ENCODE measurements at regions not wholly inside any gene's neighbourhood (a gene's known extent, or its start where the extent isn't known, plus 50 kb on each side); places are given as distances from the start of the nearest gene placed in this dataset.

GRCh38 chr6:143619824-143620401, 57.9 kb upstream of the PHACTR2 start:
- POLR2A ChIA-PET (ENCODE audit: unreplicated experiment) = interaction anchor here (0.5 to 0.6 kb wide), 2 partner anchors 25 to 76 kb away, joined by 3 read pairs; no protein-coding TSS in a partner anchor
- no peak overlapping the region for H2AFZ ChIP-seq
- intact Hi-C loops (cut with micrococcal nuclease; ENCODE audit: unreplicated experiment) = no loop called here
- no peaks in the 10 kb centered on the region for H3K27me3 ChIP-seq (ENCODE audit: insufficient read depth, low read depth)
- CTCF ChIA-PET = no interaction called here
- H4K20me1 ChIP-seq (ENCODE audit: insufficient read depth) = no peaks in the 10 kb centered on the region
- no TSS peak for BruUV-seq (replicated peaks)
- H3K36me3 ChIP-seq (ENCODE audit: low read depth) = no peaks in the 10 kb centered on the region
- no peaks in the 10 kb centered on the region for H3F3A ChIP-seq (ENCODE audit: insufficient read depth, low read depth)
- H3K9me3 ChIP-seq (ENCODE audit: insufficient read depth, low read depth) = no peaks in the 10 kb centered on the region
- no peaks in the 10 kb centered on the region for H3K4me1 ChIP-seq (replicated peaks; ENCODE audit: insufficient read depth)
- no peaks in the 10 kb centered on the region for H3K9me2 ChIP-seq (ENCODE audit: insufficient read depth)
- no peak overlapping the region for H3K4me3 ChIP-seq
- H3K27ac ChIP-seq = no peak overlapping the region
- H3K4me2 ChIP-seq = no peak overlapping the region
- DNase-seq = no peak
- TF ChIP-seq CTCF (conservative IDR thresholded peaks at IDR 0.05) (no peak), EZH2 (IDR thresholded peaks at IDR 0.05; ENCODE audit: low read depth) (no peak)
- no peaks in the 10 kb centered on the region for H3K79me2 ChIP-seq (ENCODE audit: low read depth)

GRCh38 chr6:143616741-143617140, 61.0 kb upstream of the PHACTR2 start:
- Histone ChIP-seq H3K27me3 (ENCODE audit: insufficient read depth, low read depth) (no peaks in the 10 kb centered on the region), H3K9me3 (ENCODE audit: insufficient read depth, low read depth) (no peaks in the 10 kb centered on the region), H2AFZ (no peak overlapping the region), H3F3A (ENCODE audit: insufficient read depth, low read depth) (no peaks in the 10 kb centered on the region), H4K20me1 (ENCODE audit: insufficient read depth) (no peaks in the 10 kb centered on the region), H3K4me1 (replicated peaks; ENCODE audit: insufficient read depth) (no peaks in the 10 kb centered on the region), H3K36me3 (ENCODE audit: low read depth) (no peaks in the 10 kb centered on the region), H3K4me2 (no peak overlapping the region), H3K9me2 (ENCODE audit: insufficient read depth) (no peaks in the 10 kb centered on the region), H3K79me2 (ENCODE audit: low read depth) (no peaks in the 10 kb centered on the region), H3K27ac (no peak overlapping the region), H3K4me3 (no peak overlapping the region)
- intact Hi-C loops (cut with micrococcal nuclease; ENCODE audit: unreplicated experiment) = no loop called here
- ChIA-PET POLR2A (ENCODE audit: unreplicated experiment) (interaction anchor here (0.7 kb wide), 1 partner anchor 324 kb away, joined by 5 read pairs; no protein-coding TSS in a partner anchor), CTCF (no interaction called here)
- no TSS peak for BruUV-seq (replicated peaks)
- TF ChIP-seq EZH2 (IDR thresholded peaks at IDR 0.05; ENCODE audit: low read depth) = no peak
- TF ChIP-seq CTCF (conservative IDR thresholded peaks at IDR 0.05) = no peak
- no peak for DNase-seq

- H3K9me2 ChIP-seq (ENCODE audit: insufficient read depth) = no peaks in the 10 kb centered on the region
- no peaks in the 10 kb centered on the region for H4K20me1 ChIP-seq (ENCODE audit: insufficient read depth)
- no peak for TF ChIP-seq EZH2 (IDR thresholded peaks at IDR 0.05; ENCODE audit: low read depth)
- no peak for TF ChIP-seq CTCF (conservative IDR thresholded peaks at IDR 0.05)
- no peaks in the 10 kb centered on the region for H3K36me3 ChIP-seq (ENCODE audit: low read depth)
- H3K27me3 ChIP-seq (ENCODE audit: insufficient read depth, low read depth) = no peaks in the 10 kb centered on the region
- no peaks in the 10 kb centered on the region for H3K9me3 ChIP-seq (ENCODE audit: insufficient read depth, low read depth)
- H3K79me2 ChIP-seq (ENCODE audit: low read depth) = no peaks in the 10 kb centered on the region
- no TSS peak for BruUV-seq (replicated peaks)
- POLR2A ChIA-PET (ENCODE audit: unreplicated experiment) = no interaction called here
- no peaks in the 10 kb centered on the region for H3F3A ChIP-seq (ENCODE audit: insufficient read depth, low read depth)
- intact Hi-C loops (cut with micrococcal nuclease; ENCODE audit: unreplicated experiment) = no loop called here
- H2AFZ ChIP-seq = no peak overlapping the region
- H3K27ac ChIP-seq = no peak overlapping the region
- CTCF ChIA-PET = interaction anchor here (0.6 kb wide), 1 partner anchor 324 kb away, joined by 3 read pairs; no protein-coding TSS in a partner anchor
- DNase-seq = no peak
- no peak overlapping the region for H3K4me3 ChIP-seq
- H3K4me2 ChIP-seq = no peak overlapping the region
- H3K4me1 ChIP-seq (replicated peaks; ENCODE audit: insufficient read depth) = no peaks in the 10 kb centered on the region
Measured at GRCh38 chr6:143615785-143616184, 62.0 kb upstream of the PHACTR2 start.
